ENCODE measurements at regions not wholly inside any gene's neighbourhood (a gene's known extent, or its start where the extent isn't known, plus 50 kb on each side); places are given as distances from the start of the nearest gene placed in this dataset.

- POLR2A ChIA-PET: no interaction called here
- Mint-ChIP-seq H3K4me1 (no peaks in the 10 kb centered on the region), H3K27me3 (peaks cover 0 to 15% (median 3%) of the 10 kb centered on the region in 5 donors)
Measured at GRCh38 chr13:79051472-79051871, 354.6 kb downstream of the RBM26 start.

GRCh38 chr13:79044415-79044814 is 361.6 kb downstream of the RBM26 start:
- Histone ChIP-seq H3K27me3 (ENCODE audit: control insufficient read depth in 2 of 2, insufficient read depth in 2 of 2, low read length in 2 of 2) (no peaks in the 10 kb centered on the region), H3K4me1 (ENCODE audit: control insufficient read depth in 2 of 2, insufficient read depth in 2 of 2, low read length in 2 of 2) (no peaks in the 10 kb centered on the region), H3K36me3 (ENCODE audit: control insufficient read depth in 2 of 3, insufficient read depth in 3 of 3, low read length in 3 of 3) (no peaks in the 10 kb centered on the region), H3K27ac (ENCODE audit: low read depth, low read length) (no peak overlapping the region), H3K4me3 (ENCODE audit: low read length) (no peak overlapping the region), H3K9me3 (ENCODE audit: control insufficient read depth in 2 of 3, low read length in 3 of 3) (no peaks in the 10 kb centered on the region)
- ATAC-seq (no peak), DNase-seq (no peak)
- intact Hi-C loops (cut with micrococcal nuclease): no loop called here
- POLR2A ChIA-PET: no interaction called here
- CTCF ChIA-PET: no interaction called here
- H3K4me3 Mint-ChIP-seq: no peak overlapping the region
- H3K9me3 Mint-ChIP-seq: peaks cover 0 to 1% (median 0%) of the 10 kb centered on the region in 11 donors
- no peaks in the 10 kb centered on the region for H3K4me1 Mint-ChIP-seq
- peaks cover 2 to 18% (median 11%) of the 10 kb centered on the region in 5 donors for H3K27me3 Mint-ChIP-seq
- no peak overlapping the region for H3K27ac Mint-ChIP-seq
- no peaks in the 10 kb centered on the region for H3K36me3 Mint-ChIP-seq

More at GRCh38 chr13:79051472-79051871, 354.6 kb downstream of the RBM26 start:
- Histone ChIP-seq H3K4me3 (ENCODE audit: low read length) (no peak overlapping the region), H3K4me1 (ENCODE audit: control insufficient read depth in 2 of 2, insufficient read depth in 2 of 2, low read length in 2 of 2) (no peaks in the 10 kb centered on the region), H3K27ac (ENCODE audit: low read depth, low read length) (no peak overlapping the region), H3K36me3 (ENCODE audit: control insufficient read depth in 2 of 3, insufficient read depth in 3 of 3, low read length in 3 of 3) (no peaks in the 10 kb centered on the region), H3K27me3 (ENCODE audit: control insufficient read depth in 2 of 2, insufficient read depth in 2 of 2, low read length in 2 of 2) (no peaks in the 10 kb centered on the region), H3K9me3 (ENCODE audit: control insufficient read depth in 2 of 3, low read length in 3 of 3) (no peaks in the 10 kb centered on the region)
- ATAC-seq (no peak), DNase-seq (no peak)
- H3K36me3 Mint-ChIP-seq: no peaks in the 10 kb centered on the region
- intact Hi-C loops (cut with micrococcal nuclease): no loop called here
- peaks cover 0 to 7% (median 0%) of the 10 kb centered on the region in 11 donors for H3K9me3 Mint-ChIP-seq
- CTCF ChIA-PET: no interaction called here
- no peak overlapping the region for H3K4me3 Mint-ChIP-seq
- no peak overlapping the region for H3K27ac Mint-ChIP-seq

GRCh38 chr13:79043208-79043607 is 362.8 kb downstream of the RBM26 start:
- DNase-seq: no peak
- Mint-ChIP-seq H3K9me3 (peaks cover 0 to 1% (median 0%) of the 10 kb centered on the region in 11 donors), H3K4me1 (no peaks in the 10 kb centered on the region), H3K4me3 (no peak overlapping the region), H3K27ac (no peak overlapping the region), H3K27me3 (peaks cover 0 to 18% (median 11%) of the 10 kb centered on the region in 5 donors), H3K36me3 (no peaks in the 10 kb centered on the region)
- no peaks in the 10 kb centered on the region for H3K4me1 ChIP-seq (ENCODE audit: control insufficient read depth in 2 of 2, insufficient read depth in 2 of 2, low read length in 2 of 2)
- POLR2A ChIA-PET: no interaction called here
- H3K4me3 ChIP-seq (ENCODE audit: low read length): no peak overlapping the region
- no peak overlapping the region for H3K27ac ChIP-seq (ENCODE audit: low read depth, low read length)
- intact Hi-C loops (cut with micrococcal nuclease): no loop called here
- ATAC-seq: no peak
- CTCF ChIA-PET: no interaction called here
- no peaks in the 10 kb centered on the region for H3K9me3 ChIP-seq (ENCODE audit: control insufficient read depth in 2 of 3, low read length in 3 of 3)
- H3K36me3 ChIP-seq (ENCODE audit: control insufficient read depth in 2 of 3, insufficient read depth in 3 of 3, low read length in 3 of 3): no peaks in the 10 kb centered on the region
- H3K27me3 ChIP-seq (ENCODE audit: control insufficient read depth in 2 of 2, insufficient read depth in 2 of 2, low read length in 2 of 2): no peaks in the 10 kb centered on the region

- Mint-ChIP-seq H3K36me3 (no peaks in the 10 kb centered on the region), H3K4me3 (no peak overlapping the region), H3K27me3 (peaks cover 0 to 21% (median 10%) of the 10 kb centered on the region in 5 donors), H3K9me3 (peaks cover 0 to 1% (median 0%) of the 10 kb centered on the region in 11 donors), H3K4me1 (no peaks in the 10 kb centered on the region), H3K27ac (no peak overlapping the region)
- ChIA-PET POLR2A (no interaction called here), CTCF (no interaction called here)
- DNase-seq (no peak), ATAC-seq (no peak)
- no peaks in the 10 kb centered on the region for H3K9me3 ChIP-seq (ENCODE audit: control insufficient read depth in 2 of 3, low read length in 3 of 3)
- no peaks in the 10 kb centered on the region for H3K36me3 ChIP-seq (ENCODE audit: control insufficient read depth in 2 of 3, insufficient read depth in 3 of 3, low read length in 3 of 3)
- no peaks in the 10 kb centered on the region for H3K4me1 ChIP-seq (ENCODE audit: control insufficient read depth in 2 of 2, insufficient read depth in 2 of 2, low read length in 2 of 2)
- no peak overlapping the region for H3K27ac ChIP-seq (ENCODE audit: low read depth, low read length)
- no peak overlapping the region for H3K4me3 ChIP-seq (ENCODE audit: low read length)
- H3K27me3 ChIP-seq (ENCODE audit: control insufficient read depth in 2 of 2, insufficient read depth in 2 of 2, low read length in 2 of 2): no peaks in the 10 kb centered on the region
- intact Hi-C loops (cut with micrococcal nuclease): no loop called here
Measured at GRCh38 chr13:79037197-79037596, 368.9 kb downstream of the RBM26 start.

GRCh38 chr13:79034341-79034740 is 371.7 kb downstream of the RBM26 start:
- Histone ChIP-seq H3K27me3 (ENCODE audit: control insufficient read depth in 2 of 2, insufficient read depth in 2 of 2, low read length in 2 of 2) (no peaks in the 10 kb centered on the region), H3K36me3 (ENCODE audit: control insufficient read depth in 2 of 3, insufficient read depth in 3 of 3, low read length in 3 of 3) (no peaks in the 10 kb centered on the region), H3K4me1 (ENCODE audit: control insufficient read depth in 2 of 2, insufficient read depth in 2 of 2, low read length in 2 of 2) (no peaks in the 10 kb centered on the region), H3K27ac (ENCODE audit: low read depth, low read length) (no peak overlapping the region), H3K9me3 (ENCODE audit: control insufficient read depth in 2 of 3, low read length in 3 of 3) (no peaks in the 10 kb centered on the region), H3K4me3 (ENCODE audit: low read length) (no peak overlapping the region)
- Mint-ChIP-seq H3K9me3 (no peaks in the 10 kb centered on the region), H3K27me3 (peaks cover 0 to 15% (median 10%) of the 10 kb centered on the region in 5 donors), H3K36me3 (no peaks in the 10 kb centered on the region), H3K4me1 (no peaks in the 10 kb centered on the region), H3K4me3 (no peak overlapping the region), H3K27ac (no peak overlapping the region)
- CTCF ChIA-PET: no interaction called here
- intact Hi-C loops (cut with micrococcal nuclease): no loop called here
- ATAC-seq: no peak
- POLR2A ChIA-PET: no interaction called here
- no peak for DNase-seq

- Histone ChIP-seq H3K27me3 (ENCODE audit: control insufficient read depth in 2 of 2, insufficient read depth in 2 of 2, low read length in 2 of 2) (no peaks in the 10 kb centered on the region), H3K4me1 (ENCODE audit: control insufficient read depth in 2 of 2, insufficient read depth in 2 of 2, low read length in 2 of 2) (no peaks in the 10 kb centered on the region), H3K4me3 (ENCODE audit: low read length) (no peak overlapping the region), H3K27ac (ENCODE audit: low read depth, low read length) (no peak overlapping the region), H3K9me3 (ENCODE audit: control insufficient read depth in 2 of 3, low read length in 3 of 3) (no peaks in the 10 kb centered on the region), H3K36me3 (ENCODE audit: control insufficient read depth in 2 of 3, insufficient read depth in 3 of 3, low read length in 3 of 3) (no peaks in the 10 kb centered on the region)
- no peaks in the 10 kb centered on the region for H3K4me1 Mint-ChIP-seq
- H3K4me3 Mint-ChIP-seq: no peak overlapping the region
- H3K36me3 Mint-ChIP-seq: no peaks in the 10 kb centered on the region
- ChIA-PET POLR2A (no interaction called here), CTCF (no interaction called here)
- intact Hi-C loops (cut with micrococcal nuclease): no loop called here
- no peak for DNase-seq
- peaks cover 2 to 15% (median 10%) of the 10 kb centered on the region in 5 donors for H3K27me3 Mint-ChIP-seq
- ATAC-seq: no peak
- peaks cover 0 to 1% (median 0%) of the 10 kb centered on the region in 11 donors for H3K9me3 Mint-ChIP-seq
- H3K27ac Mint-ChIP-seq: no peak overlapping the region
Measured at GRCh38 chr13:79030513-79030912, 371.6 kb upstream of the OBI1 start.

- no peak for DNase-seq
- Mint-ChIP-seq H3K4me1 (no peaks in the 10 kb centered on the region), H3K36me3 (peaks cover 0 to 6% (median 0%) of the 10 kb centered on the region in 5 donors)
Measured at GRCh38 chr13:79018166-79018565, 359.2 kb upstream of the OBI1 start.

More at GRCh38 chr13:79018166-79018565, 359.2 kb upstream of the OBI1 start:
- Mint-ChIP-seq H3K27ac (no peak overlapping the region), H3K4me3 (no peak overlapping the region), H3K27me3 (peaks cover 0 to 28% (median 26%) of the 10 kb centered on the region in 5 donors), H3K9me3 (peaks cover 12 to 52% (median 27%) of the 10 kb centered on the region in 11 donors)
- ATAC-seq: no peak
- Histone ChIP-seq H3K36me3 (ENCODE audit: control insufficient read depth in 2 of 3, insufficient read depth in 3 of 3, low read length in 3 of 3) (no peaks in the 10 kb centered on the region), H3K9me3 (ENCODE audit: control insufficient read depth in 2 of 3, low read length in 3 of 3) (peaks cover 0 to 19% (median 0%) of the 10 kb centered on the region in 3 experiments), H3K27me3 (ENCODE audit: control insufficient read depth in 2 of 2, insufficient read depth in 2 of 2, low read length in 2 of 2) (no peaks in the 10 kb centered on the region), H3K27ac (ENCODE audit: low read depth, low read length) (no peak overlapping the region), H3K4me3 (ENCODE audit: low read length) (no peak overlapping the region), H3K4me1 (ENCODE audit: control insufficient read depth in 2 of 2, insufficient read depth in 2 of 2, low read length in 2 of 2) (no peaks in the 10 kb centered on the region)
- ChIA-PET POLR2A (no interaction called here), CTCF (no interaction called here)
- intact Hi-C loops (cut with micrococcal nuclease): no loop called here

Measured in naive thymus-derived CD4-positive, alpha-beta T cell (primary cell).